DOHH2 (cell line): ENCODE measurements at regions not wholly inside any gene's neighbourhood (a gene's known extent, or its start where the extent isn't known, plus 50 kb on each side); places are given as distances from the start of the nearest gene placed in this dataset.

Experiments used
- EZH2phosphoT487 ChIP-seq: fragments of 200-600 bp; sonication (generic); IDR thresholded peaks from 2 replicates; pipeline ENCODE4 v1.6.1; 2017; ENCODE audit warnings: borderline replicate concordance, mild to moderate bottlenecking, antibody characterized with exemption, low read length, moderate library complexity, mixed read lengths
- TF ChIP-seq, protein P1 (sequence below): fragments of 200-600 bp; sonication (generic); IDR thresholded peaks from one replicate; pipeline ENCODE4 v1.5.1; 2014; ENCODE audit warnings: antibody characterized with exemption, mild to moderate bottlenecking, low read depth, low read length; ENCODE audit not compliant: poor library complexity, severe bottlenecking

DNA sequence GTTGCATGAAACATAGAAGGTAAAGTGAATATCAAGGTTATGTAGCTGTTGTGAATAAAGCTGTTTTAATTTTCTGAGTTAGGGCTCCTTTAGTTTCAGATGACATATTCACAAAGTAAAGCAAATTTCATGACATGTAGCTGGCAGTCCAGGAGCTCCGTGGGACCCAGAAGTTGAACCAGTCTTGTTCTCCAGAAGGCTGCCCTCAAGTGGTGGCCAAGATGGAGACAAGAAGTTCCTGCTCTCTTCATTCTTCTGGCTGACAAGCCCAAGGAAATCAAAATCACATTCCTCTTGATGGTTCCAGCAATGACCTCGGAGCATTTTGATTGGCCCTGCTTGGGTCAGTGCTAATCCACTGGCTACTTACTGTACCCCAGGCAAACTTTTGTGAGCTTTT lies 128.7 kb downstream of the LIG4 start:
- TF ChIP-seq, protein P1, sequence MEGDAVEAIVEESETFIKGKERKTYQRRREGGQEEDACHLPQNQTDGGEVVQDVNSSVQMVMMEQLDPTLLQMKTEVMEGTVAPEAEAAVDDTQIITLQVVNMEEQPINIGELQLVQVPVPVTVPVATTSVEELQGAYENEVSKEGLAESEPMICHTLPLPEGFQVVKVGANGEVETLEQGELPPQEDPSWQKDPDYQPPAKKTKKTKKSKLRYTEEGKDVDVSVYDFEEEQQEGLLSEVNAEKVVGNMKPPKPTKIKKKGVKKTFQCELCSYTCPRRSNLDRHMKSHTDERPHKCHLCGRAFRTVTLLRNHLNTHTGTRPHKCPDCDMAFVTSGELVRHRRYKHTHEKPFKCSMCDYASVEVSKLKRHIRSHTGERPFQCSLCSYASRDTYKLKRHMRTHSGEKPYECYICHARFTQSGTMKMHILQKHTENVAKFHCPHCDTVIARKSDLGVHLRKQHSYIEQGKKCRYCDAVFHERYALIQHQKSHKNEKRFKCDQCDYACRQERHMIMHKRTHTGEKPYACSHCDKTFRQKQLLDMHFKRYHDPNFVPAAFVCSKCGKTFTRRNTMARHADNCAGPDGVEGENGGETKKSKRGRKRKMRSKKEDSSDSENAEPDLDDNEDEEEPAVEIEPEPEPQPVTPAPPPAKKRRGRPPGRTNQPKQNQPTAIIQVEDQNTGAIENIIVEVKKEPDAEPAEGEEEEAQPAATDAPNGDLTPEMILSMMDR: no peak
- TF ChIP-seq EZH2phosphoT487: no peak
